Suppressor macrophage treated with lipopolysaccharide for 1 hour (primary cell): ENCODE measurements at regions not wholly inside any gene's neighbourhood (a gene's known extent, or its start where the extent isn't known, plus 50 kb on each side); places are given as distances from the start of the nearest gene placed in this dataset.

Experiments used
- DNase-seq, 3 donors: peaks; one replicate each; pipeline ENCODE4 v3.0.0-alpha.2; 2020 to 2022

- no peak for DNase-seq
These were observed 54.7 kb upstream of the CRHR1 start for GRCh38 chr17:45729294-45729907.

- DNase-seq = no peak
These were observed 53.9 kb upstream of the CRHR1 start for GRCh38 chr17:45730192-45730591.

GRCh38 chr17:45731459-45731858, 52.7 kb upstream of the CRHR1 start:
- no peak for DNase-seq

GRCh38 chr17:45732926-45733505, 51.1 kb upstream of the CRHR1 start:
- no peak for DNase-seq

- DNase-seq = no peak
These were observed 50.3 kb upstream of the CRHR1 start for GRCh38 chr17:45733781-45734180.
